Esophagus muscularis mucosa (tissue), 4 donors: ENCODE measurements at regions not wholly inside any gene's neighbourhood (a gene's known extent, or its start where the extent isn't known, plus 50 kb on each side); places are given as distances from the start of the nearest gene placed in this dataset.

Source experiments
- CTCF ChIP-seq, 3 experiments: fragments of 200-600 bp in 2 of 3; fragments of 450-650 bp in 1 of 3; sonication (generic) in 2 of 3; IDR thresholded peaks; one replicate each; pipeline ENCODE4 v1.5.1; 2017 to 2019; ENCODE audit warnings: antibody characterized with exemption in 3 of 3, mild to moderate bottlenecking in 2 of 3, moderate library complexity in 1 of 3
- EP300 ChIP-seq: sonication (generic); formaldehyde crosslinking; IDR thresholded peaks from one replicate; pipeline ENCODE4 v1.6.1; 2017; ENCODE audit warnings: antibody characterized with exemption
- POLR2A ChIP-seq: fragments of 450-650 bp; IDR thresholded peaks from one replicate; pipeline ENCODE4 v1.6.1; 2017; ENCODE audit warnings: antibody characterized with exemption, moderate library complexity, mild to moderate bottlenecking, low read depth
- POLR2AphosphoS5 ChIP-seq, 2 donors: sonication (generic); formaldehyde crosslinking; IDR thresholded peaks; one replicate each; pipeline ENCODE4 v1.6.1; 2017; ENCODE audit warnings: antibody characterized with exemption in 2 of 2

GRCh38 chr7:98548370-98548769 lies 68.7 kb upstream of the NPTX2 start:
- TF ChIP-seq POLR2A (no peak), EP300 (no peak), CTCF (IDR thresholded peaks at IDR 0.05) (no peak), POLR2AphosphoS5 (IDR thresholded peaks at IDR 0.05) (no peak)
